T47D (cell line): ENCODE measurements at regions not wholly inside any gene's neighbourhood (a gene's known extent, or its start where the extent isn't known, plus 50 kb on each side); places are given as distances from the start of the nearest gene placed in this dataset.

Experiments
- DNase-seq, 2 experiments: peaks; one replicate each; pipeline versions ENCODE4 v3.0.0 to v3.0.0-alpha.2; 2011 to 2012; ENCODE audit warnings: low read depth in 1 of 2, low spot score in 1 of 2
- JUND ChIP-seq: IDR thresholded peaks from 2 replicates; pipeline ENCODE4 v1.6.1; 2012; ENCODE audit warnings: low read depth
- in situ Hi-C: cut with HindIII; loops from 2 replicates; pipeline ENCODE4 v1.10.0; 2016; ENCODE audit warnings: low sequenced_read_pairs, low pct_unique_long_range_greater_than_20kb

DNA sequence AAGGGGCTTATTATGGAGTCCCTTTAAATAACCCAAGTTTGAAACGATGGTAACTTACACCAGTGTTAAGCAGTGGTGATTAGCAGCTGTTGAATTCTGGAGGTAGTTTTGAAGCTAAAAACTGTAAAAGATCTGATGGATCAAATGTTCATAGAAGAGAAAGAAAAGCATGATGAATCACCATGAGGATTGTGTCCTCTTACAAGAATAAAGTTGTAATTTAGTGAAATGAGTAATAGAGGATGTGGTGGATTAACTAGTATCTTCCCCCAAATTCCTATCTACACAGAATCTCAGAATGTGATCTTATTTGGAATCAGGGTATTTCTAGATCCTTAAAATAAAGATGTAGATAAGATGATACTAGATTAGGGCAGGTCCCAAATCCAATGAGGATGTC lies 1138.2 kb upstream of the TMEFF2 start:
- in situ Hi-C loops: no loop called here
- DNase-seq: no peak
- no peak for TF ChIP-seq JUND

GRCh38 chr2:193331676-193332075 lies 1136.9 kb upstream of the TMEFF2 start:
- no peak for TF ChIP-seq JUND
- in situ Hi-C loops: no loop called here
- DNase-seq: no peak

DNA sequence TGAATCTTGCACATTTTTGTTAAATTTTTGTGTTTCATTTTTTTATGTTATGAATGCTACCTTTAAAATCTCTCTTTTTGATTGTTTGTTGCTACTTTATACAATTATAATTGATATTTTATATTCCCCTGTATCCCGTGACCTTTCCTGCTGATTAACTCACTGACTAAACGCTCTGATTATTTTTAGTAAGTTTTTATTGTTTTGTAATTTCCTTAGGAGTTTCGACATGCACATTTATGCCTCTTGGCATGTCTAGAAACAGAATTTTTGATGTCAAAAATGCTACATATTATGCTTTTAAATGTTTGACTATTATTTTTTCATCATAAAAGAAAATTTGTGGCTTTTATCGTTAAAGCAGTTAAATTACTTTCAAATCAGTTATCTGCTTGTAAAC lies 1131.6 kb upstream of the TMEFF2 start:
- no peak for TF ChIP-seq JUND
- DNase-seq: no peak
- in situ Hi-C loops: no loop called here

GRCh38 chr2:193315428-193316091 lies 1120.8 kb upstream of the TMEFF2 start:
- in situ Hi-C loops: no loop called here
- no peak for DNase-seq
- no peak for TF ChIP-seq JUND

- no peak for DNase-seq
- in situ Hi-C loops: no loop called here
- TF ChIP-seq JUND: no peak
Observed at GRCh38 chr2:193303464-193303863, 1108.7 kb upstream of the TMEFF2 start.

DNA sequence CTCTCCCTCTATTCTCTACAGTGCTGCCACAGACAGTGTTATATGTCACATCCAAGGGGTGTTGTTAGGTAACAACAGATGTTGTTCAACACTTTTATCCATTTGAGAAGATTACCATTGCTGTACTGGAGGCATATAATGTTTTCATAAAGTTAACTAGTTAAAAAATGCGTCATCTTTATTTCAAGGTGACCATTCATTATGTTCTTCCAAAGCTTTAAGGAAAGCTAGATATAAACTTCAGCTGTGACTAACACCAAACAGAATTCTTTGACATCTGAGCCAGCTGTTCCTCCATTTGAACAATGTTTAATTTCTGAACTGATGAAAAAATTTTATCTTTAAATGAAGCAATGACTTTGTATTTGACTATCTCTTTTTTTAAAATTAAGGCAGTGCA lies 1099.6 kb upstream of the TMEFF2 start:
- no peak for DNase-seq
- no peak for TF ChIP-seq JUND
- in situ Hi-C loops: no loop called here

DNA sequence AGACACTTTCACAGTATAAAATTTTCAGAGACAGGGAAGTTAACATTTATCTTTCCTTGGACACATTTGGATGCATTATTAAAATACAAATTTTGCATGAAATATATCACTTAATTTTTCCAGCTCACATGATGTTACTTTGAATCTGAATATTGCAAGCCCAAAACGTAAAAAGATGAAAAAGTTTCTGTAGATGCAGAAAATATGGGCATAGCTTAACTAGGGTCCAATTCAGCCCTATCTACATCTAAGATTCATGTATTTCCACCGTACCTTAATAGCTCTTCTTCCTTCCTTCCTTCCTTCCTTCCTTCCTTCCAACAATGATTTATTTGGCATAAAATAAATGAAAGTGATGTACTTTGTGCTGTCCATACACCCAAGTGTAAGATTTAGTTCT lies 1084.6 kb upstream of the TMEFF2 start:
- no peak for TF ChIP-seq JUND
- no peak for DNase-seq
- in situ Hi-C loops: no loop called here

- TF ChIP-seq JUND: no peak
- DNase-seq: no peak
- in situ Hi-C loops: no loop called here
Observed at GRCh38 chr2:193276988-193277387, 1082.3 kb upstream of the TMEFF2 start.

DNA sequence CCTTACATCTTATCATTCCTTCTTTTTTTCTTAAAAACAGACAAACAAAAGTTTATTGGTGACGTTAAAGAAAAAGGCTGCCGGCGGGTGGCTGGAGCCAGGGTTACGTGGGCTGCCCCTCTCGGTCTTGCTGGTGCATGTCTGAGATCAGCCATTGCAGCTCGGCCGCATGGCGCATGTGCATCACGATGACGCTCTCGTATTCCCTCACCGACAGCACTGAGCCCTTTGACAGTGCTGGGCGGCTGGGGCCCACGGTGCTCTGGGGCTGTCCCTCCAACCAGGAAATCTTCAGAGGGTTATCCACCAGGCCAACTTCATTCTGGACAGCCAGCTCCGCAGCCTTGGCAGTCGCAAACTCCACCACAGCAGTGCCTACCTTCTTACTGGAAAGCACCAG lies 1081.8 kb upstream of the TMEFF2 start:
- in situ Hi-C loops: no loop called here
- no peak for DNase-seq

DNA sequence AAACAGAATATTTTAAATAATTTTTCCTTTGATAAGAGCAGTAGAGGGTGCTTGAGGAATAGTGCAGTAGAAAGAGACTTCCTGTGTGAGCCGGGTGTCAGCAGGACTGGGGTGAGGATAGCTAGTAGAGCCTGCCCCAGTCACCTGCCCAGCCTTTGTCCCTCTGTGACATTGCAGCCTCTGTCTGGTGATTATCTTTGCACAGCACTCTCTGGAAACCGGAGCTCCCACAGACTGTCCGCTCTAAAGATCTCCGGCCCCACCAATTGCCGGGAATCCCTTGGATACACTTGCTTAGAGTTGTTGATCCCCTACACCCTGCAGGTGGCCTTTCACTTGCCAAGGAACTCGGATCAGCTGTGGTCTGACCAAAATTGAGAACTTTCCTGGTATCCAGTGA lies 1081.3 kb upstream of the TMEFF2 start:
- DNase-seq: no peak
- in situ Hi-C loops: no loop called here
- TF ChIP-seq JUND: no peak

More for the DNA sequence above, 1081.8 kb upstream of the TMEFF2 start:
- no peak for TF ChIP-seq JUND

- DNase-seq: no peak
- in situ Hi-C loops: no loop called here
- TF ChIP-seq JUND: no peak
Observed at GRCh38 chr2:193272011-193272410, 1077.3 kb upstream of the TMEFF2 start.

- no peak for DNase-seq
- TF ChIP-seq JUND: no peak
- in situ Hi-C loops: no loop called here
Observed at GRCh38 chr2:193270816-193271215, 1076.1 kb upstream of the TMEFF2 start.

- in situ Hi-C loops: no loop called here
- no peak for DNase-seq
- TF ChIP-seq JUND: no peak
Observed at GRCh38 chr2:193267496-193268002, 1072.8 kb upstream of the TMEFF2 start.

GRCh38 chr2:193253014-193253530 lies 1058.3 kb upstream of the TMEFF2 start:
- TF ChIP-seq JUND: no peak
- DNase-seq: no peak
- in situ Hi-C loops: no loop called here
